AML-193 (cell line): ENCODE measurements at regions not wholly inside any gene's neighbourhood (a gene's known extent, or its start where the extent isn't known, plus 50 kb on each side); places are given as distances from the start of the nearest gene placed in this dataset.
A peak's percentile ranks its signal among the peaks of the same experiment; 100 is the strongest.

Experiments
- DNase-seq, 2 experiments: peaks; one replicate each; lab custom pipeline; 2025; lab: John Stamatoyannopoulos, UW

- DNase-seq = peak; percentile 3 to 14
These were observed 88.0 kb downstream of the C1D start for GRCh38 chr2:67974559-67975430.

GRCh38 chr2:67977464-67977863, 85.3 kb downstream of the C1D start:
- no peak for DNase-seq

GRCh38 chr2:67982956-67983355, 79.8 kb downstream of the C1D start:
- no peak for DNase-seq

- DNase-seq = no peak
These were observed 78.2 kb downstream of the C1D start for GRCh38 chr2:67984600-67984999.

GRCh38 chr2:67985586-67985985, 77.2 kb downstream of the C1D start:
- no peak for DNase-seq

GRCh38 chr2:67986258-67986657, 76.5 kb downstream of the C1D start:
- DNase-seq = no peak
